ENCODE measurements at regions not wholly inside any gene's neighbourhood (a gene's known extent, or its start where the extent isn't known, plus 50 kb on each side); places are given as distances from the start of the nearest gene placed in this dataset.

DNA sequence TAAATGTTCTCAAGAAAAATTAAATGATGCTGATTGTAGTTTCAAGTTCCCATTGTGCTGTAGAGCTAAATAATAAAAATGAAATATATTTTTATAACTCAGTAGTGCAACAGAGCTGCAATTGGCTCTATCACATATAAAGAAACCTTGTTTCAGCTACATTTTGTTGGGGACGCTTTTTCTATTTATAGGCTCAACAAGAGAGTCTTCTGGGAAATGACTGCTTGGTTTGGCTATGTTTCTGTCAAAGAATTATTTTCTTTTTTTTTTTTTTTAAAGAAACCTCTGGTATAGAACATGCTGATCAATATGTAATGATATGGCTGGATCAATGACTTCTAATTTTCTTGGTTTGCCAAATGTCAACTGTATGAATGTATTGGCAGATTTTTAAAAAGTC, 76.5 kb downstream of the OTOL1 start:
- H3K36me3 ChIP-seq = no peaks in the 10 kb centered on the region
- DNase-seq (ENCODE audit: low spot score) (no peak), ATAC-seq (ENCODE audit: insufficient number of reproducible peaks, low FRiP score, low read depth) (no peak)
- no peaks in the 10 kb centered on the region for H3K9me3 ChIP-seq
- TF ChIP-seq, protein P1, sequence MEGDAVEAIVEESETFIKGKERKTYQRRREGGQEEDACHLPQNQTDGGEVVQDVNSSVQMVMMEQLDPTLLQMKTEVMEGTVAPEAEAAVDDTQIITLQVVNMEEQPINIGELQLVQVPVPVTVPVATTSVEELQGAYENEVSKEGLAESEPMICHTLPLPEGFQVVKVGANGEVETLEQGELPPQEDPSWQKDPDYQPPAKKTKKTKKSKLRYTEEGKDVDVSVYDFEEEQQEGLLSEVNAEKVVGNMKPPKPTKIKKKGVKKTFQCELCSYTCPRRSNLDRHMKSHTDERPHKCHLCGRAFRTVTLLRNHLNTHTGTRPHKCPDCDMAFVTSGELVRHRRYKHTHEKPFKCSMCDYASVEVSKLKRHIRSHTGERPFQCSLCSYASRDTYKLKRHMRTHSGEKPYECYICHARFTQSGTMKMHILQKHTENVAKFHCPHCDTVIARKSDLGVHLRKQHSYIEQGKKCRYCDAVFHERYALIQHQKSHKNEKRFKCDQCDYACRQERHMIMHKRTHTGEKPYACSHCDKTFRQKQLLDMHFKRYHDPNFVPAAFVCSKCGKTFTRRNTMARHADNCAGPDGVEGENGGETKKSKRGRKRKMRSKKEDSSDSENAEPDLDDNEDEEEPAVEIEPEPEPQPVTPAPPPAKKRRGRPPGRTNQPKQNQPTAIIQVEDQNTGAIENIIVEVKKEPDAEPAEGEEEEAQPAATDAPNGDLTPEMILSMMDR (IDR thresholded peaks at IDR 0.05) = no peak
- no peak overlapping the region for H3K4me3 ChIP-seq
- no peak overlapping the region for H3K27ac ChIP-seq
- no peaks in the 10 kb centered on the region for H3K4me1 ChIP-seq (ENCODE audit: control insufficient read depth in 1 of 2, low read depth in 2 of 2)
- H3K27me3 ChIP-seq (replicated peaks; ENCODE audit: insufficient read depth) = no peaks in the 10 kb centered on the region

DNA sequence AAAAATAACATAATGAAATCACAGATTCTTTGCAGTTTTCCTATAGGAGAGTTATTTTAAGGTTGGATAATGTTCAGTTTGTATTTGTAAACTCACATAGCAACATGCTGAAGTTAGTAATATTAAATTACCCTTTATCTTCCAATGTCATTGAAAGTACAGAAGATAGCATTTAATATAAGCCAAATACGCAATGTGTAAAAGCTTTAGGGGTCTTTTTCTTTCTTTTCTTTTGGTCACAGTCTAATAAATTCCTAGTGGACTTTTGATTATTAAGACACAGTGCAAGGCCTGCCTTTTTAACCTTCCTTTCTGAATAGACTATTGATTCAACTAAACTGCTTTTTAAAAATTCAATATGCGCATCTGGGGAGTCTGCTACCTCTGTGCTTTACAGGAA, 79.3 kb downstream of the OTOL1 start:
- H3K27ac ChIP-seq = no peak overlapping the region
- no peaks in the 10 kb centered on the region for H3K4me1 ChIP-seq (ENCODE audit: control insufficient read depth in 1 of 2, low read depth in 2 of 2)
- no peaks in the 10 kb centered on the region for H3K27me3 ChIP-seq (replicated peaks; ENCODE audit: insufficient read depth)
- DNase-seq (ENCODE audit: low spot score) (no peak), ATAC-seq (ENCODE audit: insufficient number of reproducible peaks, low FRiP score, low read depth) (no peak)
- no peaks in the 10 kb centered on the region for H3K9me3 ChIP-seq
- no peaks in the 10 kb centered on the region for H3K36me3 ChIP-seq
- TF ChIP-seq, protein P1 (IDR thresholded peaks at IDR 0.05) = no peak
- H3K4me3 ChIP-seq = no peak overlapping the region

DNA sequence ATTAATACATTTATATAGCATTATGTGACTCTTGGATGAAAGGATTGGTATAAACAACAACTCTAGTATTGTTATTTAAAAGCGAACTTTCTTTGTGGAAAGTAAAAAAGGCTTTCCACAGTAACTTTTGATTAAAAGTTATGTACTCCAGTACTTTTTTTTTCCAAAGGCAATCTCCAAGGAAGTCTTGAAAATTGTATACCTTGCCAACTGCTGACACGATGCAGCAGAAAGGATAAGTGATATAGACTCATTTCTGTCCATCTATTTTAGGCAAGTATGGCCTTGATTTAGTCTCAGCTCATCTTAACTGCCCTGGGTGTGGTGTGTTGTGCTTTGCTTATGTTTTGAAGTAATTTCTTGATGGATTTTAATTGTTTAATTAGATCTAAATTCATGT, 79.7 kb downstream of the OTOL1 start:
- no peak overlapping the region for H3K27ac ChIP-seq
- H3K9me3 ChIP-seq = no peaks in the 10 kb centered on the region
- H3K4me1 ChIP-seq (ENCODE audit: control insufficient read depth in 1 of 2, low read depth in 2 of 2) = no peaks in the 10 kb centered on the region
- TF ChIP-seq, protein P1 (IDR thresholded peaks at IDR 0.05) = no peak
- no peaks in the 10 kb centered on the region for H3K36me3 ChIP-seq
- no peak for ATAC-seq (ENCODE audit: insufficient number of reproducible peaks, low FRiP score, low read depth)
- DNase-seq (ENCODE audit: low spot score) = no peak
- no peak overlapping the region for H3K4me3 ChIP-seq
- H3K27me3 ChIP-seq (replicated peaks; ENCODE audit: insufficient read depth) = no peaks in the 10 kb centered on the region

DNA sequence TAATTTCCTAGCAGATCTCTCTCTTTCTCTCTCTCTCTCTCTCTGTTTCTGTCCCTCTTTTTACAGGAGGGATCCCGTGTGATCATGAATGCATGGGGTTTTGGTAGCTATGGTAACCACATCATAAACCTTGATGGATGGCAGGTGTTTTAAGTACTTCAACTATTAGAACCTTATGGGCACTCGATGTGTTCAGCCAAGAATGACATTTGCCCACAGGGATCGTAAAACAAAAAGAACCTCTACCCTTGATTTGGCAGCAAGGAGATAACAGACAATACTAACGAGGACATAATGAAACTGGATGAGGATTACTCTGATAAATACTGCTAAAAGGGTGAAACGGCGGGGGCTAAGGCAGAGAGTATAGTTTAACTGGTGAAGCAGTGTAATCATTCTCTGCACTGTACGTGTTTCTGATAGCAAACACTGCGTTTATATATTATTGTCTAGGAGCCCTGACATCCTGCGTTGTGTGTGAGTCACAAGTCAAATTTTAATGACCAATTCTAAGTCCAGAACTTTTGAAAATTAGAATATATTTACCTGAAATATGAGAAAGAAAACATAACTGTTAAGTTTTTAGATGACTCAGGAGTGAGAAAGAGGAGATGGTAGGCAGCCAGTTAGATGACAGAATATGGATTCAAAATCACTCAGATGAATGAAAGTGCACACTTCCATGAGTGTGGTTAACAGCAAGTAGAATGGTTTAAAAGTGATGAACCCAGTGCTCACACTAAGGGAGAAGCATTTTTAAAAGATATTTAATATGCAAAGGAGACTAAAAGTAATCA, 80.3 kb downstream of the OTOL1 start:
- H3K36me3 ChIP-seq = no peaks in the 10 kb centered on the region
- no peak overlapping the region for H3K4me3 ChIP-seq
- no peaks in the 10 kb centered on the region for H3K9me3 ChIP-seq
- DNase-seq (ENCODE audit: low spot score) = no peak
- TF ChIP-seq, protein P1 (IDR thresholded peaks at IDR 0.05) = no peak
- H3K27ac ChIP-seq = no peak overlapping the region
- no peak for ATAC-seq (ENCODE audit: insufficient number of reproducible peaks, low FRiP score, low read depth)
- H3K4me1 ChIP-seq (ENCODE audit: control insufficient read depth in 1 of 2, low read depth in 2 of 2) = no peaks in the 10 kb centered on the region
- no peaks in the 10 kb centered on the region for H3K27me3 ChIP-seq (replicated peaks; ENCODE audit: insufficient read depth)

DNA sequence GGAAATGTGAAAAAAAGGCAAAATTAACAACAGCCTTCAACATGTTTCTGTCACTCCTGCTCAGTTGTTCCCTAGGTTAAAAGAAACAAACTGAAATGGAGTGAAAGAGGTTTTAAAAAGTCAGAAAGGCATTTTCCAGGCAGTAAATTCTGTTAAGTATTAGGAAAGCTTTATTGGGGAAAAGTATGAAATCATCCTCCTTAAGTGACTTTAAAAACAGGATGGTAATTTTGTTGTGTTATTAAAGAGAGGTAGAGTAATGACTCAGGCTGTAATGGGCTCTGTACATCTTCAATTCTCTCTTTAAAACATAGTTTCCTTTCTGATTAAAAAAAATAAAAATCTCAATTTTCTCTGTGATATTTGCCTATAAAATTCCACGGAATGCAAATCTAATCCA, 81.1 kb downstream of the OTOL1 start:
- Histone ChIP-seq H3K4me1 (ENCODE audit: control insufficient read depth in 1 of 2, low read depth in 2 of 2) (no peaks in the 10 kb centered on the region), H3K9me3 (no peaks in the 10 kb centered on the region), H3K36me3 (no peaks in the 10 kb centered on the region), H3K27me3 (replicated peaks; ENCODE audit: insufficient read depth) (no peaks in the 10 kb centered on the region), H3K4me3 (no peak overlapping the region), H3K27ac (no peak overlapping the region)
- TF ChIP-seq, protein P1 (IDR thresholded peaks at IDR 0.05) = no peak
- ATAC-seq (ENCODE audit: insufficient number of reproducible peaks, low FRiP score, low read depth) (no peak), DNase-seq (ENCODE audit: low spot score) (no peak)

Measured in thoracic aorta (tissue), 2 donors.